ENCODE measurements at regions not wholly inside any gene's neighbourhood (a gene's known extent, or its start where the extent isn't known, plus 50 kb on each side); places are given as distances from the start of the nearest gene placed in this dataset.

GRCh38 chr14:38877744-38878388 is 225.2 kb downstream of the SEC23A start:
- Histone ChIP-seq H3K4me1 (peaks cover 12% of the 10 kb centered on the region), H3K27ac (no peak overlapping the region), H3K9me3 (no peaks in the 10 kb centered on the region), H3K4me3 (no peak overlapping the region), H3K36me3 (replicated peaks in 1 of 2; ENCODE audit: insufficient read depth in 1 of 2, low read depth in 2 of 2) (no peaks in the 10 kb centered on the region), H3K27me3 (no peaks in the 10 kb centered on the region)
- WGBS, 2 donors, result 20 to 25% methylated on average over 3 of the region's 3 CpGs
- no peak for DNase-seq
- no peak for ATAC-seq
- no peak for TF ChIP-seq POLR2A (IDR thresholded peaks at IDR 0.05)
- TF ChIP-seq CTCF (IDR thresholded peaks at IDR 0.05), result no peak
- intact Hi-C loops (cut with DNase I), result no loop called here

- H3K4me3 ChIP-seq, result no peak overlapping the region
- DNase-seq (no peak), ATAC-seq (no peak)
- no peak overlapping the region for H3K27ac ChIP-seq
- H3K4me1 ChIP-seq, result peaks cover 5% of the 10 kb centered on the region
- no peaks in the 10 kb centered on the region for H3K36me3 ChIP-seq (replicated peaks in 1 of 2; ENCODE audit: insufficient read depth in 1 of 2, low read depth in 2 of 2)
- WGBS, 2 donors, result 77 to 89% methylated on average over 2 of the region's 2 CpGs
- no peak for TF ChIP-seq CTCF (IDR thresholded peaks at IDR 0.05)
- TF ChIP-seq POLR2A (IDR thresholded peaks at IDR 0.05), result no peak
- H3K9me3 ChIP-seq, result no peaks in the 10 kb centered on the region
- H3K27me3 ChIP-seq, result no peaks in the 10 kb centered on the region
- intact Hi-C loops (cut with DNase I), result no loop called here
Measured at GRCh38 chr14:38874721-38875120, 228.3 kb downstream of the SEC23A start.

- WGBS, 2 donors, result 65 to 73% methylated on average over 3 of the region's 3 CpGs
- H3K27ac ChIP-seq, result no peak overlapping the region
- no peak for ATAC-seq
Measured at GRCh38 chr14:38873941-38874612, 229.0 kb downstream of the SEC23A start.

GRCh38 chr14:38870296-38870836 is 232.7 kb downstream of the SEC23A start:
- intact Hi-C loops (cut with DNase I), result no loop called here
- Histone ChIP-seq H3K9me3 (no peaks in the 10 kb centered on the region), H3K36me3 (replicated peaks in 1 of 2; ENCODE audit: insufficient read depth in 1 of 2, low read depth in 2 of 2) (no peaks in the 10 kb centered on the region), H3K4me3 (no peak overlapping the region), H3K27ac (peak overlapping the region in 2 of 4 donors; percentile 51 to 75), H3K4me1 (peaks cover 23% of the 10 kb centered on the region), H3K27me3 (no peaks in the 10 kb centered on the region)
- TF ChIP-seq POLR2A (IDR thresholded peaks at IDR 0.05) (no peak), CTCF (IDR thresholded peaks at IDR 0.05) (no peak)
- 57 to 61% methylated on average over 3 of the region's 3 CpGs for WGBS, 2 donors
- no peak for DNase-seq
- ATAC-seq, result peak; percentile 31

More at GRCh38 chr14:38873941-38874612, 229.0 kb downstream of the SEC23A start:
- no peak for DNase-seq
- intact Hi-C loops (cut with DNase I), result no loop called here
- Histone ChIP-seq H3K9me3 (no peaks in the 10 kb centered on the region), H3K36me3 (replicated peaks in 1 of 2; ENCODE audit: insufficient read depth in 1 of 2, low read depth in 2 of 2) (no peaks in the 10 kb centered on the region), H3K4me1 (peaks cover 12% of the 10 kb centered on the region), H3K4me3 (no peak overlapping the region), H3K27me3 (no peaks in the 10 kb centered on the region)
- TF ChIP-seq POLR2A (IDR thresholded peaks at IDR 0.05) (no peak), CTCF (IDR thresholded peaks at IDR 0.05) (no peak)

All from body of pancreas (tissue), 4 donors.